Adrenal gland (tissue), 9 donors: ENCODE measurements at regions not wholly inside any gene's neighbourhood (a gene's known extent, or its start where the extent isn't known, plus 50 kb on each side); places are given as distances from the start of the nearest gene placed in this dataset.

Source experiments
- DNase-seq, 7 donors: peaks; one replicate each; pipeline ENCODE4 v3.0.0-alpha.2; 2019 to 2020
- H3K27ac ChIP-seq, 5 donors: fragments of 200-600 bp; sonication (generic) in 4 of 5; 1 replicate in 3 of 5; 2 replicates in 2 of 5; pipeline versions ENCODE4 v1.5.1 to v1.8.0; 2016 to 2020; ENCODE audit warnings: mild to moderate bottlenecking in 1 of 5
- H3K27me3 ChIP-seq: fragments of 200-600 bp; 2 replicates; pipeline ENCODE4 v1.8.0; 2021
- H3K36me3 ChIP-seq, 2 donors: fragments of 200-600 bp; replicated peaks in 1 of 2; 1 replicate in 1 of 2; 2 replicates in 1 of 2; pipeline versions ENCODE4 v1.5.1 to v1.8.0; 2018 to 2022
- H3K4me1 ChIP-seq, 2 donors: fragments of 200-600 bp; replicated peaks in 1 of 2; 1 replicate in 1 of 2; 2 replicates in 1 of 2; pipeline versions ENCODE4 v1.5.1 to v1.8.0; 2018 to 2021
- H3K4me3 ChIP-seq, 4 donors: fragments of 200-600 bp; sonication (generic) in 3 of 4; one replicate each; pipeline ENCODE4 v1.5.1; 2016 to 2018
- H3K9me3 ChIP-seq, 3 donors: fragments of 200-600 bp; sonication (generic) in 1 of 3; replicated peaks in 1 of 3; 1 replicate in 2 of 3; 2 replicates in 1 of 3; pipeline versions ENCODE4 v1.5.1 to v1.8.0; 2016 to 2021
- POLR2A ChIP-seq, 2 donors: fragments of 450-650 bp; IDR thresholded peaks; one replicate each; pipeline ENCODE4 v1.6.1; 2017; ENCODE audit warnings: antibody characterized with exemption in 2 of 2, mild to moderate bottlenecking in 2 of 2, moderate library complexity in 1 of 2
- WGBS, 4 donors: extraction: QIAGEN DNeasy Blood & Tissue Kit in 2 of 4; methylation state at CpG; one replicate each; pipeline versions ENCODE4 v1.1.5 to v1.1.7; 2013 to 2017; 5-methylcytosine and 5-hydroxymethylcytosine counted together
- intact Hi-C, 2 donors: fragments of 100-400 bp; cut with DNase I; formaldehyde crosslinking; loops; one replicate each; pipeline versions ENCODE4 v1.14.1 to v1.15.0; 2022 to 2023
- TF ChIP-seq, protein P1 (sequence below), 6 experiments: fragments of 450-650 bp in 4 of 6; fragments of 200-600 bp in 2 of 6; sonication (generic) in 1 of 6; IDR thresholded peaks; 1 replicate in 5 of 6; 2 replicates in 1 of 6; pipeline versions ENCODE4 v1.5.1 to v1.8.0; 2016 to 2021; ENCODE audit warnings: antibody characterized with exemption in 6 of 6, mild to moderate bottlenecking in 2 of 6, moderate library complexity in 1 of 6
- donor health status: healthy with polysubstance abuse.
- donor health status: Bipolar disorder and iron deficiency.
- donor health status: DM: yes; HTN: yes; CAD: no.
- donor health status: DM: no; HTN: no; CAD: no.
- donor health status: DM: no; HTN: no; CAD: no.

DNA sequence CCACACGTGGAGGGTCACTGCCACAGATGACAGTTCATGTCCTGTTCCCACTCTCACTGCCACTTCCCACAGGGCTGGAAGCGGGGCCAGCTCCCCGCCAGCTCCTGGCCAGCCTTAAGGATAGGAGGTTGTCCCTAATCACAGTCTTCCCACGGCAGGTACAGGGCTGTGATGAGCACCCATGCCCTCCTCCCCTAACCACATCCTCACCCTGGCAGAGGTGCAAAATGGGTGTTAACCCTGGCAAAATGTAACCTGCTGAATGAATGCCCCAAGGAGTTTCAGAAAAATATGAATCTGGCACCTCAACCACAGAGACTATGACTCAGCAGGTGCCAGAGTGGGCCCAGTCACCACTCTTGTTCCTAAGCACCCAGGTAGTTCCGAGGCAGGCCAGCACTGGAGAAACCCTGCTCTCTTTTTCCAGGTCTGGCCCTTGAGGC lies 185.1 kb upstream of the TPM1 start:
- H3K36me3 ChIP-seq = no peaks in the 10 kb centered on the region
- H3K4me3 ChIP-seq = no peak overlapping the region
- H3K4me1 ChIP-seq = no peaks in the 10 kb centered on the region
- H3K27ac ChIP-seq = no peak overlapping the region
- no peaks in the 10 kb centered on the region for H3K27me3 ChIP-seq
- TF ChIP-seq, protein P1, sequence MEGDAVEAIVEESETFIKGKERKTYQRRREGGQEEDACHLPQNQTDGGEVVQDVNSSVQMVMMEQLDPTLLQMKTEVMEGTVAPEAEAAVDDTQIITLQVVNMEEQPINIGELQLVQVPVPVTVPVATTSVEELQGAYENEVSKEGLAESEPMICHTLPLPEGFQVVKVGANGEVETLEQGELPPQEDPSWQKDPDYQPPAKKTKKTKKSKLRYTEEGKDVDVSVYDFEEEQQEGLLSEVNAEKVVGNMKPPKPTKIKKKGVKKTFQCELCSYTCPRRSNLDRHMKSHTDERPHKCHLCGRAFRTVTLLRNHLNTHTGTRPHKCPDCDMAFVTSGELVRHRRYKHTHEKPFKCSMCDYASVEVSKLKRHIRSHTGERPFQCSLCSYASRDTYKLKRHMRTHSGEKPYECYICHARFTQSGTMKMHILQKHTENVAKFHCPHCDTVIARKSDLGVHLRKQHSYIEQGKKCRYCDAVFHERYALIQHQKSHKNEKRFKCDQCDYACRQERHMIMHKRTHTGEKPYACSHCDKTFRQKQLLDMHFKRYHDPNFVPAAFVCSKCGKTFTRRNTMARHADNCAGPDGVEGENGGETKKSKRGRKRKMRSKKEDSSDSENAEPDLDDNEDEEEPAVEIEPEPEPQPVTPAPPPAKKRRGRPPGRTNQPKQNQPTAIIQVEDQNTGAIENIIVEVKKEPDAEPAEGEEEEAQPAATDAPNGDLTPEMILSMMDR (IDR thresholded peaks at IDR 0.05) = no peak
- TF ChIP-seq POLR2A (IDR thresholded peaks at IDR 0.05) = no peak
- WGBS, 4 donors = 70 to 88% (median 87%) methylated on average over 2 to 5 of the region's 5 CpGs
- DNase-seq = no peak
- intact Hi-C loops = no loop called here
- H3K9me3 ChIP-seq = no peaks in the 10 kb centered on the region

DNA sequence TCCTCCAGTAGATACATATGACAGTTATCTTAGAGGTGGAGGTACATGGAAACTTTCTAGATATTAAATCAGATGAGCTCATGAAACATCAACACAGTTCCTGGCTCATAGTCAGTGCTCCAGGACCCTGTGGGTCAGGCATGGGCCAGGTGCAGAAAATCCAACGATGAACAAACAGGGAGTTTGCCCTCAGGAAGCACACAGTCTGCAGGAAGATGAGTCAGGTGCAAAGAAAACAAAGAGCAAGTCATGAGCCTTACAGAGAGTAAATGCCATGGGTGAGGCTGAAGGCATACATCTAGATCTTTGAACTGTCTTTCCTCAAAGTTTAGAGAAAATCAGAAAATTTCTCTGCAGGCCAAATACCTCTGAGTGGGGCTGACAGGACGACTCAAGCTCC lies 184.2 kb upstream of the TPM1 start:
- no peak overlapping the region for H3K27ac ChIP-seq

DNA sequence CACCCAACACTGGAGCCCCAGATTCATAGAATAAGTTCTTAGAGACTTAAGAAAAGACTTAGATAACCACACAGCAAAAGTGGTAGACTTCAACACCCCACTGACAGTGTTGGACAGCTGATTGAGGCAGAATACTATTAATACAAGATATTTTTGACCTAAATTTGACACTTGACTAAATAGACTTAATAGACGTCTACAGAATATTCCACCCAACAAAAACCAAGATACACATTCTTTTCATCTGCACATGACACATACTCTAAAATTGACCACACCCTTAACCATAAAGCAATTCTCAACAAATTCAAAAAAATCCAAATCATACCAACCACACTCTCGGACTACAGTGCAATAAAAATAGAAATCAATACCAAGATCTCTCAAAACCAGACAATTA lies 179.8 kb upstream of the TPM1 start:
- H3K4me1 ChIP-seq = no peaks in the 10 kb centered on the region
- no peak for DNase-seq
- no peaks in the 10 kb centered on the region for H3K27me3 ChIP-seq
- no peaks in the 10 kb centered on the region for H3K9me3 ChIP-seq
- 76 to 94% (median 85%) methylated on average over 2 of the region's 2 CpGs for WGBS, 4 donors
- no peak overlapping the region for H3K27ac ChIP-seq
- H3K36me3 ChIP-seq = no peaks in the 10 kb centered on the region
- TF ChIP-seq, protein P1 (IDR thresholded peaks at IDR 0.05) = no peak
- TF ChIP-seq POLR2A (IDR thresholded peaks at IDR 0.05) = no peak
- H3K4me3 ChIP-seq = no peak overlapping the region
- intact Hi-C loops = no loop called here

More for the DNA sequence above, 184.2 kb upstream of the TPM1 start:
- 59 to 82% (median 78%) methylated on average over 2 of the region's 2 CpGs for WGBS, 4 donors
- DNase-seq = no peak
- Histone ChIP-seq H3K27me3 (no peaks in the 10 kb centered on the region), H3K4me1 (no peaks in the 10 kb centered on the region), H3K4me3 (no peak overlapping the region), H3K36me3 (no peaks in the 10 kb centered on the region), H3K9me3 (no peaks in the 10 kb centered on the region)
- no peak for TF ChIP-seq POLR2A (IDR thresholded peaks at IDR 0.05)
- intact Hi-C loops = no loop called here

DNA sequence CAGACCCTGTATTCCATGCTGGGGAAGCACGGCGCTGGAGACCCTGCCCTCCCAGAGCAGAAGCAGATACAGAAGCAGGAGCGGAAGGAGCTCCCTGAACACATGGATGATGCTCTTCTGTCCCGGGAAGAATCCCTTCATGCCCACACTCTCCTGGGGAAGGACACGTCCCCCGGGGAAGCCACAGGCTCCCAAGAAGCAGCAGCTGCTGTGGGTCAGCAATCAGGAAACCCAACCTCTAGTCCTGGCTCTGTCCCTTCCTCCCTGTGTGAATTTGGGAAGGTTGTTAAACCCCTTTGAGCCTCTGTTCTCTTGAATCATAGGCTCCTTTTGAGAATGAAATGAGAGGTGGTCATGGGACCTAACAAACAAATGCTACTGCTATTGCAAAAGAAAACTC lies 176.2 kb upstream of the TPM1 start:
- intact Hi-C loops = no loop called here
- Histone ChIP-seq H3K27me3 (no peaks in the 10 kb centered on the region), H3K27ac (no peak overlapping the region), H3K36me3 (no peaks in the 10 kb centered on the region), H3K4me1 (no peaks in the 10 kb centered on the region), H3K4me3 (no peak overlapping the region), H3K9me3 (peaks cover 0 to 4% (median 0%) of the 10 kb centered on the region in 3 donors)
- WGBS, 4 donors = 66 to 85% (median 78%) methylated on average over 6 of the region's 6 CpGs
- no peak for DNase-seq
- TF ChIP-seq, protein P1 (IDR thresholded peaks at IDR 0.05) = no peak
- no peak for TF ChIP-seq POLR2A (IDR thresholded peaks at IDR 0.05)

DNA sequence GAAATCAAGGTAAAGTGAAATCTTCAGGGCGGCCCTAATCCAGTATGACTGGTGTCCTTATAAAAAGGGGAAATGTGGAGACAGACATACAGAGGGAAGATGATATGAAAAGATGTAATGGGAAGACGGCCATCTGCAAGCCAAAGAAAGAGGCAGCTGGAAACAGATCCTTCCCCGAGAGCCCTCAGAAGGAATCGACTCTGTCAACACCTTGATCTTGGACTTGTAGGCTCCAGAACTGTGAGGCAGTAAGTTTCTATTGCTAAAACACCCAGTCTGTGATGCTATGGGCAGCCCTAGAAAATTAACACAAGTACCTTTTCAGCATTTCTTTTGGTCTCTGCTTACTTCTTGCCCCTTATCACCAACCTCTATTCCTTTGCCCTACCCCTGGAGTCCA lies 174.7 kb upstream of the TPM1 start:
- no peak for DNase-seq
- Histone ChIP-seq H3K27me3 (no peaks in the 10 kb centered on the region), H3K4me1 (no peaks in the 10 kb centered on the region), H3K9me3 (peaks cover 0 to 4% (median 0%) of the 10 kb centered on the region in 3 donors), H3K4me3 (no peak overlapping the region), H3K36me3 (no peaks in the 10 kb centered on the region), H3K27ac (no peak overlapping the region)
- 79 to 92% (median 86%) methylated on average over 4 of the region's 4 CpGs for WGBS, 4 donors
- TF ChIP-seq, protein P1 (IDR thresholded peaks at IDR 0.05) = no peak
- no peak for TF ChIP-seq POLR2A (IDR thresholded peaks at IDR 0.05)
- intact Hi-C loops = no loop called here
